ENCODE measurements at regions not wholly inside any gene's neighbourhood (a gene's known extent, or its start where the extent isn't known, plus 50 kb on each side); places are given as distances from the start of the nearest gene placed in this dataset.
"Not testable (repeated sequence)": the region's sequence is repeated elsewhere in the genome, so short reads cannot be mapped to it uniquely, and the experiment has no call there.

- no peak for DNase-seq
Observed at GRCh38 chr5:56410696-56411095, 177.6 kb upstream of the ANKRD55 start.

GRCh38 chr5:56409331-56410190 is 176.4 kb upstream of the ANKRD55 start:
- DNase-seq: peak; percentile 80

GRCh38 chr5:56406838-56407237 is 173.7 kb upstream of the ANKRD55 start:
- DNase-seq: no peak

GRCh38 chr5:56406221-56406620 is 173.1 kb upstream of the ANKRD55 start:
- no peak for DNase-seq

GRCh38 chr5:56405116-56405908 is 172.2 kb upstream of the ANKRD55 start:
- DNase-seq: no peak

- no peak for DNase-seq
Observed at GRCh38 chr5:56402266-56403220, 169.4 kb upstream of the ANKRD55 start.

- not testable (repeated sequence) for DNase-seq
Observed at GRCh38 chr5:56397796-56398195, 164.7 kb upstream of the ANKRD55 start.

GRCh38 chr5:56396634-56397033 is 163.5 kb upstream of the ANKRD55 start:
- DNase-seq: no peak

GRCh38 chr5:56389261-56389660 is 156.1 kb upstream of the ANKRD55 start:
- DNase-seq: no peak

GRCh38 chr5:56388229-56388985 is 155.3 kb upstream of the ANKRD55 start:
- no peak for DNase-seq

GRCh38 chr5:56386046-56386445 is 152.9 kb upstream of the ANKRD55 start:
- peak; percentile 22 for DNase-seq

GRCh38 chr5:56384186-56384585 is 151.1 kb upstream of the ANKRD55 start:
- no peak for DNase-seq

GRCh38 chr5:56383761-56384160 is 150.6 kb upstream of the ANKRD55 start:
- DNase-seq: no peak

GRCh38 chr5:56382896-56383295 is 149.8 kb upstream of the ANKRD55 start:
- DNase-seq: no peak

- no peak for DNase-seq
Observed at GRCh38 chr5:56377573-56377972, 144.4 kb upstream of the ANKRD55 start.

GRCh38 chr5:56376128-56376527 is 143.0 kb upstream of the ANKRD55 start:
- no peak for DNase-seq

GRCh38 chr5:56375011-56375410 is 141.9 kb upstream of the ANKRD55 start:
- no peak for DNase-seq

GRCh38 chr5:56372491-56372890 is 139.4 kb upstream of the ANKRD55 start:
- DNase-seq: not testable (repeated sequence)

- no peak for DNase-seq
Observed at GRCh38 chr5:56369361-56369811, 136.3 kb upstream of the ANKRD55 start.

GRCh38 chr5:56367748-56368147 is 134.6 kb upstream of the ANKRD55 start:
- no peak for DNase-seq

GRCh38 chr5:56366986-56367385 is 133.9 kb upstream of the ANKRD55 start:
- no peak for DNase-seq

GRCh38 chr5:56361398-56361797 is 128.3 kb upstream of the ANKRD55 start:
- no peak for DNase-seq
